HCT116 (cell line): ENCODE measurements at regions not wholly inside any gene's neighbourhood (a gene's known extent, or its start where the extent isn't known, plus 50 kb on each side); places are given as distances from the start of the nearest gene placed in this dataset.
"Not testable (repeated sequence)": the region's sequence is repeated elsewhere in the genome, so short reads cannot be mapped to it uniquely, and the experiment has no call there.

Experiments used
- ATAC-seq: fragments of 200-7000 bp; cut with Tn5 transposase; 2 replicates; pipeline ENCODE4 v1.9.1; 2020; ENCODE audit warnings: mild to moderate bottlenecking, moderate library complexity
- BruUV-seq: library from RNA; stranded (reverse); fragments of 400-500 nt; replicated peaks from 2 replicates; lab custom pipeline; 2021; lab: Mats Ljungman, UMichigan
- CTCF ChIA-PET: fragments of 300-600 bp; sonication (Branson Sonifier 250); formaldehyde crosslinking; loops from one replicate; lab custom pipeline; 2021; ENCODE audit warnings: antibody characterized with exemption; lab: Charles Lee
- POLR2A ChIA-PET: fragments of 300-600, 350-600 bp; sonication (Branson Sonifier 250); formaldehyde crosslinking; loops from one replicate; lab custom pipeline; 2021; ENCODE audit warnings: antibody characterized with exemption; lab: Charles Lee
- RAD21 ChIA-PET, 2 experiments: fragments of 300-600 bp; sonication (Branson Sonifier 250); formaldehyde crosslinking; loops; one replicate each; lab custom pipeline; 2023; ENCODE audit warnings: low total read pairs in 2 of 2; ENCODE audit not compliant: uncharacterized antibody in 2 of 2, unreplicated experiment in 2 of 2, low non-redundant PET in 1 of 2; lab: Charles Lee
- DNase-seq: peaks from one replicate; pipeline ENCODE4 v3.0.0-alpha.2; 2010; ENCODE audit warnings: low read depth, low spot score
- H2AFZ ChIP-seq: fragments of 200-600 bp; shearing (Covaris generic), sonication (generic); 2 replicates; pipeline ENCODE4 v1.6.1; 2017; ENCODE audit warnings: low read depth, mixed run types, mixed read lengths, antibody characterized with exemption, low read length; ENCODE audit not compliant: poor library complexity, severe bottlenecking
- H3K27ac ChIP-seq: 2 replicates; pipeline ENCODE4 v1.5.1; 2012; ENCODE audit warnings: low read depth, low read length
- H3K27me3 ChIP-seq: fragments of 200-600 bp; sonication (generic); 2 replicates; pipeline ENCODE4 v1.6.1; 2016; ENCODE audit warnings: mixed run types, low read length, mixed read lengths; ENCODE audit not compliant: insufficient read depth
- H3K36me3 ChIP-seq, 2 experiments: fragments of 200-500 bp in 1 of 2; fragments of 200-600 bp in 1 of 2; sonication (Bioruptor generic) in 1 of 2; sonication (generic) in 1 of 2; 2 replicates each; pipeline versions ENCODE4 v1.5.1 to v1.6.1; 2014 to 2016; ENCODE audit warnings: low read length in 2 of 2, inconsistent platforms in 1 of 2, mixed read lengths in 1 of 2, mixed run types in 1 of 2; ENCODE audit not compliant: insufficient read depth in 2 of 2, control insufficient read depth in 1 of 2
- H3K4me1 ChIP-seq, 2 experiments: fragments of 200-600 bp in 1 of 2; sonication (generic) in 1 of 2; 2 replicates each; pipeline versions ENCODE4 v1.5.1 to v1.6.1; 2012 to 2017; ENCODE audit warnings: low read length in 2 of 2, inconsistent platforms in 1 of 2, mild to moderate bottlenecking in 1 of 2, mixed read lengths in 1 of 2, mixed run types in 1 of 2, moderate library complexity in 1 of 2; ENCODE audit not compliant: insufficient read depth in 2 of 2, control insufficient read depth in 1 of 2
- H3K4me2 ChIP-seq: fragments of 200-600 bp; sonication (generic); 2 replicates; pipeline ENCODE4 v1.6.1; 2017; ENCODE audit warnings: mixed run types, low read length, mixed read lengths
- H3K4me3 ChIP-seq, 2 experiments: fragments of 200-600 bp in 1 of 2; sonication (generic) in 1 of 2; replicated peaks in 1 of 2; 2 replicates each; pipeline ENCODE4 v1.5.1; 2011 to 2016; ENCODE audit warnings: low read length in 2 of 2, control low read depth in 1 of 2, low read depth in 1 of 2, mild to moderate bottlenecking in 1 of 2, mixed read lengths in 1 of 2, mixed run types in 1 of 2
- H3K79me2 ChIP-seq: fragments of 200-600 bp; sonication (generic); 2 replicates; pipeline ENCODE4 v1.6.1; 2017; ENCODE audit warnings: mild to moderate bottlenecking, mixed run types, low read length, moderate library complexity, mixed read lengths; ENCODE audit not compliant: insufficient read depth
- H3K9ac ChIP-seq: fragments of 200-600 bp; sonication (generic); 2 replicates; pipeline ENCODE4 v1.6.1; 2016; ENCODE audit warnings: low read length, mixed read lengths
- H3K9me2 ChIP-seq: fragments of 200-600 bp; sonication (generic), shearing (Covaris generic); 2 replicates; pipeline ENCODE4 v1.6.1; 2017; ENCODE audit warnings: mixed run types, mild to moderate bottlenecking, moderate library complexity; ENCODE audit not compliant: insufficient read depth
- H3K9me3 ChIP-seq, 2 experiments: fragments of 200-500 bp in 1 of 2; fragments of 200-600 bp in 1 of 2; sonication (Bioruptor generic) in 1 of 2; sonication (generic) in 1 of 2; 2 replicates each; pipeline ENCODE4 v1.6.1; 2014 to 2017; ENCODE audit warnings: low read length in 2 of 2, mixed read lengths in 2 of 2, inconsistent platforms in 1 of 2, low read depth in 1 of 2, mild to moderate bottlenecking in 1 of 2, mixed run types in 1 of 2, moderate library complexity in 1 of 2; ENCODE audit not compliant: control insufficient read depth in 1 of 2, insufficient read depth in 1 of 2
- H4K20me1 ChIP-seq: fragments of 200-600 bp; sonication (generic), shearing (Covaris generic); 2 replicates; pipeline ENCODE4 v1.6.1; 2017; ENCODE audit warnings: mixed run types, mild to moderate bottlenecking, moderate library complexity; ENCODE audit not compliant: insufficient read depth
- CBX3 ChIP-seq: IDR thresholded peaks from 2 replicates; pipeline ENCODE4 v1.6.1; 2012; ENCODE audit warnings: low read depth
- CEBPB ChIP-seq: IDR thresholded peaks from 2 replicates; pipeline ENCODE4 v1.6.1; 2012; ENCODE audit warnings: low read depth
- EGR1 ChIP-seq: IDR thresholded peaks from 2 replicates; pipeline ENCODE4 v1.6.1; 2012; ENCODE audit warnings: low read depth
- RAD21 ChIP-seq: IDR thresholded peaks from 2 replicates; pipeline ENCODE4 v1.6.1; 2012; ENCODE audit warnings: low read depth, mild to moderate bottlenecking
- REST ChIP-seq: IDR thresholded peaks from 2 replicates; pipeline ENCODE4 v1.6.1; 2012; ENCODE audit warnings: low read depth
- SIN3A ChIP-seq: IDR thresholded peaks from 2 replicates; pipeline ENCODE4 v1.6.1; 2012; ENCODE audit warnings: low read depth
- YY1 ChIP-seq: IDR thresholded peaks from 2 replicates; pipeline ENCODE4 v1.6.1; 2011; ENCODE audit warnings: low read length, low read depth, moderate library complexity, mild to moderate bottlenecking; ENCODE audit not compliant: insufficient replicate concordance; ENCODE audit errors: extremely low read depth
- ZBTB33 ChIP-seq: IDR thresholded peaks from 2 replicates; pipeline ENCODE4 v1.6.1; 2011; ENCODE audit warnings: mild to moderate bottlenecking, low read length, moderate library complexity; ENCODE audit not compliant: insufficient replicate concordance; ENCODE audit errors: extremely low read depth
- ZFX ChIP-seq: fragments of 450-650 bp; IDR thresholded peaks from 2 replicates; pipeline ENCODE4 v1.6.1; 2017
- ZNF274 ChIP-seq: fragments of 200-500 bp; sonication (Bioruptor generic); IDR thresholded peaks from 2 replicates; pipeline ENCODE4 v1.6.1; 2014; ENCODE audit warnings: mild to moderate bottlenecking, low read depth, low read length, inconsistent platforms
- intact Hi-C: fragments of 100-400 bp; cut with micrococcal nuclease; formaldehyde crosslinking; loops from 2 replicates; pipeline ENCODE4 v1.10.0; 2022
- TF ChIP-seq, protein P1 (sequence below): IDR thresholded peaks from 2 replicates; pipeline ENCODE4 v1.6.1; 2012

DNA sequence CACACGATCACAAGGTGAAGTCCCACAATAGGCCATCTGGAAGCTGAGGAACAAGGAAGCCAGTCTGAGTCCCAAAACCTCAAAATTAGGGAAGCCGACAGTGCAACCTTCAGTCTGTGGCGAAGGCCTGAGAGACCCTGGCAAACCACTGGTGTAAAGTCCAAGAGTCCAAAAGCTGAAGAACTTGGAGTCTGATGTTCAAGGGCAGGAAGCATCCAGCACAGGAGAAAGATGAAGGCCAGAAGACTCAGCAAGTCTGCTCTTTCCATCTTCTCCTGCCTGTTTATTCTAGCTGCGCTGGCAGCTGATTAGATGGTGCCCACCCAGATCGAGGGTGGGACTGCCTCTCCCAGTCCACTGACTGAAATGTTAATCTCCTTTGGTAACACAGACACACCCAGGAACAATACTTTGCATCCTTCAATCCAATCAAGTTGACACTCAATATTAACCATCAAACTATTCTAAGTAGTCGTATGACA is 112.3 kb downstream of the MYCN start:
- intact Hi-C loops, H3K27ac ChIP-seq, H3K79me2 ChIP-seq, POLR2A ChIA-PET, RAD21 ChIA-PET, DNase-seq, H3K4me3 ChIP-seq, H2AFZ ChIP-seq, ATAC-seq, H3K36me3 ChIP-seq, CTCF ChIA-PET, H3K4me1 ChIP-seq, H4K20me1 ChIP-seq, H3K4me2 ChIP-seq, BruUV-seq, H3K9me2 ChIP-seq, H3K9ac ChIP-seq, H3K9me3 ChIP-seq: not testable (repeated sequence)
- H3K27me3 ChIP-seq = 0 out of 2 replicates have a peak, but pooled peaks cover 11% of the 10 kb centered on the region

DNA sequence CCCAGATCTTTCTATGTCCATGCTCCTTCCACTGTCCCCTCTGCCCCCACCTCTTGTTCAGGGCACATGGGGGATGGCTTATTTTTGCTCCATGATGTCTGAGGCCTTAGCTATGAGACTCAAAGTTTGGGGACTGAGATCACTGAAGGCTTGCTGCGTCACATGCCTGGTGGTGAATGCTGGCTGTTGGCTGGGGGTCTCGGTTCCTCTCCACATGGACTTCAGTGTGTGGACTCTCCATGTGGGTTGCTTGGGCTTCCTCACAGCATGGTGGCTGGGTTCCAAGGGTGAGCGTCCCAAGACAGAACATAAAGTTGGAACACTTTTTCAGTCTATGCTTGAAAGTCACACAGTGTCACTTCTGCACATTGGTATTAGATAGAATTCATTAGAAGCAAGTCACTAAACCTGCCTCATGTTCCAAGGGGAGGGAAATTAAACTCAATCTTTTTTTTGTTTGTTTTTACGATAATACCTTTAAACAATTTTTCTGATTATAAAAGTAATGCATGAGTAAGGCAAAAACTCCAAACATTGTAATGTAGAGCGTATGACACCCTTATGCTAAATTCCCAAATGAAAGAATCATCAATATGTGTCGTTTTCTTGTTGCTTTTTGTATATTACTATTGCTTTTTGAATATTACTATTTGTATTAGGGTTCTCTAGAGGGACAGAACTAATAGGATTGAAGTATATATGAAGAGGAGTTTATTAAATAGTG is 111.7 kb downstream of the MYCN start:
- POLR2A ChIA-PET = no interaction called here

More for the DNA sequence above, 111.7 kb downstream of the MYCN start:
- TF ChIP-seq CBX3 (no peak), SIN3A (no peak), ZNF274 (no peak), REST (no peak), ZFX (no peak), RAD21 (no peak), YY1 (no peak), EGR1 (no peak), CEBPB (no peak), ZBTB33 (no peak)
- TF ChIP-seq, protein P1, sequence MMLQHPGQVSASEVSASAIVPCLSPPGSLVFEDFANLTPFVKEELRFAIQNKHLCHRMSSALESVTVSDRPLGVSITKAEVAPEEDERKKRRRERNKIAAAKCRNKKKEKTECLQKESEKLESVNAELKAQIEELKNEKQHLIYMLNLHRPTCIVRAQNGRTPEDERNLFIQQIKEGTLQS = no peak
- TF ChIP-seq, all 23 proteins: peak for 0
- DNase-seq (no peak), ATAC-seq (no peak)
- Histone ChIP-seq H3K9me2 (no peaks in the 10 kb centered on the region), H3K36me3 (no peaks in the 10 kb centered on the region), H3K27ac (no peak overlapping the region), H3K4me1 (no peaks in the 10 kb centered on the region), H3K9ac (no peak overlapping the region), H3K4me3 (no peak overlapping the region), H2AFZ (no peak overlapping the region), H3K4me2 (no peak overlapping the region), H3K27me3 (0 out of 2 replicates have a peak, but pooled peaks cover 11% of the 10 kb centered on the region), H3K79me2 (no peaks in the 10 kb centered on the region), H4K20me1 (no peaks in the 10 kb centered on the region), H3K9me3 (no peaks in the 10 kb centered on the region)
- intact Hi-C loops = no loop called here
- RAD21 ChIA-PET = no interaction called here
- no TSS peak for BruUV-seq
- CTCF ChIA-PET = no interaction called here
